HL-60 (cell line): ENCODE measurements at regions not wholly inside any gene's neighbourhood (a gene's known extent, or its start where the extent isn't known, plus 50 kb on each side); places are given as distances from the start of the nearest gene placed in this dataset.

Experiments
- TF ChIP-seq, protein P1 (sequence below): IDR thresholded peaks from one replicate; pipeline ENCODE4 v1.5.1; 2011; ENCODE audit warnings: low read length, control low read depth, inconsistent platforms; ENCODE audit not compliant: insufficient read depth
- TF ChIP-seq, protein P2 (sequence below): IDR thresholded peaks from 2 replicates; pipeline ENCODE4 v1.6.1; 2012; ENCODE audit warnings: low read depth; ENCODE audit not compliant: insufficient replicate concordance

DNA sequence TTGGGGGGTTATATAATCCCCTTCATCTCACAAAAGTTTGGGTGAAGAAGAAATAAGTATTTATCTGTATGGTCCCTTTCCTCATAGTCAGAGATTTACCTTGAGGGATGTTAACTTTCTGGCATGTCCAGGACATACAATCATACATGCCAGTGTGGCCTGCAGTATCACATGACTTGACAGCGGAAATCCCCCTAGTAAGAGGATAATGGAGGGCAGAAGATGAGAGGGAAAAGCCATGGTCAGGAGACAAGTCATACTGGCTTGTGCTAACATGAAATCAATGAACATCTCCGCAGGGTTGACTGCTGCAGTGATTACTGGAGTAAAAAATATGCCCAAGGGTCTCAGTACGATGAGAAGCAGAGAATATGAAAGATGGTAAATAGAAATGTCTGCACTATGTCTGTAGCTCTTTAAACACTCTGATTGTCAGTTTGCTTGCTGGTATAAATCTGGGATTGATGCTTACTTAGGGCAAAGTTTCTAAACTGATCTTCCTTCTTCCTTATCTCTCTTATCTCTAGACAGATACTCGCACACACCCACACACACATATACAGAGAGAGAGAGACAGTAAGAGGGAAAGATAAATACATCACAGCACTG is 1385.6 kb upstream of the ADGRL3 start:
- TF ChIP-seq, protein P1, sequence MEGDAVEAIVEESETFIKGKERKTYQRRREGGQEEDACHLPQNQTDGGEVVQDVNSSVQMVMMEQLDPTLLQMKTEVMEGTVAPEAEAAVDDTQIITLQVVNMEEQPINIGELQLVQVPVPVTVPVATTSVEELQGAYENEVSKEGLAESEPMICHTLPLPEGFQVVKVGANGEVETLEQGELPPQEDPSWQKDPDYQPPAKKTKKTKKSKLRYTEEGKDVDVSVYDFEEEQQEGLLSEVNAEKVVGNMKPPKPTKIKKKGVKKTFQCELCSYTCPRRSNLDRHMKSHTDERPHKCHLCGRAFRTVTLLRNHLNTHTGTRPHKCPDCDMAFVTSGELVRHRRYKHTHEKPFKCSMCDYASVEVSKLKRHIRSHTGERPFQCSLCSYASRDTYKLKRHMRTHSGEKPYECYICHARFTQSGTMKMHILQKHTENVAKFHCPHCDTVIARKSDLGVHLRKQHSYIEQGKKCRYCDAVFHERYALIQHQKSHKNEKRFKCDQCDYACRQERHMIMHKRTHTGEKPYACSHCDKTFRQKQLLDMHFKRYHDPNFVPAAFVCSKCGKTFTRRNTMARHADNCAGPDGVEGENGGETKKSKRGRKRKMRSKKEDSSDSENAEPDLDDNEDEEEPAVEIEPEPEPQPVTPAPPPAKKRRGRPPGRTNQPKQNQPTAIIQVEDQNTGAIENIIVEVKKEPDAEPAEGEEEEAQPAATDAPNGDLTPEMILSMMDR, result no peak
- TF ChIP-seq, protein P2, sequence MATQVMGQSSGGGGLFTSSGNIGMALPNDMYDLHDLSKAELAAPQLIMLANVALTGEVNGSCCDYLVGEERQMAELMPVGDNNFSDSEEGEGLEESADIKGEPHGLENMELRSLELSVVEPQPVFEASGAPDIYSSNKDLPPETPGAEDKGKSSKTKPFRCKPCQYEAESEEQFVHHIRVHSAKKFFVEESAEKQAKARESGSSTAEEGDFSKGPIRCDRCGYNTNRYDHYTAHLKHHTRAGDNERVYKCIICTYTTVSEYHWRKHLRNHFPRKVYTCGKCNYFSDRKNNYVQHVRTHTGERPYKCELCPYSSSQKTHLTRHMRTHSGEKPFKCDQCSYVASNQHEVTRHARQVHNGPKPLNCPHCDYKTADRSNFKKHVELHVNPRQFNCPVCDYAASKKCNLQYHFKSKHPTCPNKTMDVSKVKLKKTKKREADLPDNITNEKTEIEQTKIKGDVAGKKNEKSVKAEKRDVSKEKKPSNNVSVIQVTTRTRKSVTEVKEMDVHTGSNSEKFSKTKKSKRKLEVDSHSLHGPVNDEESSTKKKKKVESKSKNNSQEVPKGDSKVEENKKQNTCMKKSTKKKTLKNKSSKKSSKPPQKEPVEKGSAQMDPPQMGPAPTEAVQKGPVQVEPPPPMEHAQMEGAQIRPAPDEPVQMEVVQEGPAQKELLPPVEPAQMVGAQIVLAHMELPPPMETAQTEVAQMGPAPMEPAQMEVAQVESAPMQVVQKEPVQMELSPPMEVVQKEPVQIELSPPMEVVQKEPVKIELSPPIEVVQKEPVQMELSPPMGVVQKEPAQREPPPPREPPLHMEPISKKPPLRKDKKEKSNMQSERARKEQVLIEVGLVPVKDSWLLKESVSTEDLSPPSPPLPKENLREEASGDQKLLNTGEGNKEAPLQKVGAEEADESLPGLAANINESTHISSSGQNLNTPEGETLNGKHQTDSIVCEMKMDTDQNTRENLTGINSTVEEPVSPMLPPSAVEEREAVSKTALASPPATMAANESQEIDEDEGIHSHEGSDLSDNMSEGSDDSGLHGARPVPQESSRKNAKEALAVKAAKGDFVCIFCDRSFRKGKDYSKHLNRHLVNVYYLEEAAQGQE, result no peak
